Ishikawa (cell line): ENCODE measurements at regions not wholly inside any gene's neighbourhood (a gene's known extent, or its start where the extent isn't known, plus 50 kb on each side); places are given as distances from the start of the nearest gene placed in this dataset.

Experiments
- CREB1 ChIP-seq: IDR thresholded peaks from 2 replicates; pipeline ENCODE4 v1.6.1; 2012; ENCODE audit warnings: low read depth
- EP300 ChIP-seq: IDR thresholded peaks from 2 replicates; pipeline ENCODE4 v1.6.1; 2012; ENCODE audit warnings: borderline replicate concordance
- FOXM1 ChIP-seq: IDR thresholded peaks from 2 replicates; pipeline ENCODE4 v1.6.1; 2012; ENCODE audit warnings: low read depth, borderline replicate concordance
- RAD21 ChIP-seq: IDR thresholded peaks from 2 replicates; pipeline ENCODE4 v1.6.1; 2012; ENCODE audit warnings: low read depth
- REST ChIP-seq: IDR thresholded peaks from 2 replicates; pipeline ENCODE4 v1.6.1; 2012; ENCODE audit warnings: low read depth, mild to moderate bottlenecking
- TAF1 ChIP-seq: IDR thresholded peaks from 2 replicates; pipeline ENCODE4 v1.6.1; 2012; ENCODE audit warnings: low read depth, mild to moderate bottlenecking
- TCF12 ChIP-seq: IDR thresholded peaks from 2 replicates; pipeline ENCODE4 v1.6.1; 2012; ENCODE audit warnings: low read depth
- TEAD4 ChIP-seq: IDR thresholded peaks from 2 replicates; pipeline ENCODE4 v1.6.1; 2012
- YY1 ChIP-seq: IDR thresholded peaks from 2 replicates; pipeline ENCODE4 v1.6.1; 2012; ENCODE audit warnings: low read depth
- TF ChIP-seq, protein P1 (sequence below): IDR thresholded peaks from 2 replicates; pipeline ENCODE4 v1.6.1; 2012

DNA sequence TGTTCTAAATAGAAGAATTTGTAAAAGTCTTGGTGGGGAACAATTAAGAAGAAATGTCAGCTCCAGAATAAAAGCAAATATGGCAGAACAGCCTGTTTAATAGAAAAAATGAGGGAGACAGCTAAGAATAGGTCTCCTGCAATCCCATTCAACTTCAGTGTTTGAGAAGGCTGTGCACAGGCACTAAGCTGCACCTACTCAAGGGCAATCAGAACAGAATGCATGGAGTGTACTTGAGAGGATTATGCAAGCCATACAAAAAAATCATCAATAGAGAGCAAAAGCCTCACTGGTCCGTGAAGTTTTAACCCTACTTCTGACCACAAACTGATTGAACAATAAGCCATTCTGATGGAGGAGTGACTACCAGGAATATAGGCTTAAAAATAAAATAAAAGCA is 690.7 kb upstream of the PCDH15 start:
- TF ChIP-seq REST (no peak), FOXM1 (no peak), TEAD4 (no peak), CREB1 (no peak), YY1 (no peak), TCF12 (no peak), EP300 (no peak), RAD21 (no peak), TAF1 (no peak)
- TF ChIP-seq, protein P1, sequence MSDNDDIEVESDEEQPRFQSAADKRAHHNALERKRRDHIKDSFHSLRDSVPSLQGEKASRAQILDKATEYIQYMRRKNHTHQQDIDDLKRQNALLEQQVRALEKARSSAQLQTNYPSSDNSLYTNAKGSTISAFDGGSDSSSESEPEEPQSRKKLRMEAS = no peak
